Panc1 (cell line): ENCODE measurements at regions not wholly inside any gene's neighbourhood (a gene's known extent, or its start where the extent isn't known, plus 50 kb on each side); places are given as distances from the start of the nearest gene placed in this dataset.

Source experiments
- ATAC-seq: fragments of 200-7000 bp; cut with Tn5 transposase; 2 replicates; pipeline ENCODE4 v1.9.1; 2020; ENCODE audit warnings: mild to moderate bottlenecking, moderate library complexity
- BruUV-seq: library from RNA; stranded (reverse); fragments of 400-500 nt; replicated peaks from 2 replicates; lab custom pipeline; 2021; lab: Mats Ljungman, UMichigan
- CTCF ChIA-PET: fragments of 300-600 bp; sonication (Branson Sonifier 250); formaldehyde crosslinking; loops from one replicate; lab custom pipeline; 2022; ENCODE audit warnings: antibody characterized with exemption; lab: Charles Lee
- POLR2A ChIA-PET: fragments of 300-600 bp; sonication (Branson Sonifier 250); formaldehyde crosslinking; loops from one replicate; lab custom pipeline; 2022; ENCODE audit warnings: antibody characterized with exemption; lab: Charles Lee
- DNase-seq: peaks from one replicate; pipeline ENCODE4 v3.0.0-alpha.2; 2010; ENCODE audit warnings: low read depth, low spot score
- H3K27ac ChIP-seq: 2 replicates; pipeline ENCODE4 v1.5.1; 2011; ENCODE audit warnings: mild to moderate bottlenecking, low read length, inconsistent platforms
- H3K27me3 ChIP-seq: fragments of 200-500 bp; sonication (Bioruptor generic); 2 replicates; pipeline ENCODE4 v1.6.0; 2014; ENCODE audit warnings: low read length, inconsistent platforms; ENCODE audit not compliant: control insufficient read depth, insufficient read depth
- H3K36me3 ChIP-seq: fragments of 200-500 bp; sonication (Bioruptor generic); 2 replicates; pipeline ENCODE4 v1.5.1; 2014; ENCODE audit warnings: inconsistent platforms, mild to moderate bottlenecking, low read length, moderate library complexity; ENCODE audit not compliant: control insufficient read depth, insufficient read depth
- H3K4me1 ChIP-seq: 2 replicates; pipeline ENCODE4 v1.5.1; 2011; ENCODE audit warnings: inconsistent platforms, mild to moderate bottlenecking, low read length, moderate library complexity; ENCODE audit not compliant: control insufficient read depth, insufficient read depth
- H3K4me3 ChIP-seq, 2 experiments: 2 replicates each; pipeline ENCODE4 v1.5.1; 2011 to 2012; ENCODE audit warnings: low read depth in 2 of 2, low read length in 2 of 2, mild to moderate bottlenecking in 2 of 2, inconsistent platforms in 1 of 2, moderate library complexity in 1 of 2
- H3K9me3 ChIP-seq: fragments of 200-500 bp; sonication (Bioruptor generic); 2 replicates; pipeline ENCODE4 v1.5.1; 2014; ENCODE audit warnings: low read depth, mild to moderate bottlenecking, inconsistent platforms, low read length, moderate library complexity; ENCODE audit not compliant: control insufficient read depth, insufficient read depth
- POLR2AphosphoS5 ChIP-seq: IDR thresholded peaks from 2 replicates; pipeline ENCODE4 v1.6.1; 2012; ENCODE audit warnings: mild to moderate bottlenecking, low read depth, low read length, moderate library complexity
- SIN3A ChIP-seq: IDR thresholded peaks from 2 replicates; pipeline ENCODE4 v1.6.1; 2012; ENCODE audit warnings: low read depth, mild to moderate bottlenecking, low read length, moderate library complexity, borderline replicate concordance; ENCODE audit not compliant: insufficient read depth
- TCF7L2 ChIP-seq: IDR thresholded peaks from 2 replicates; pipeline ENCODE4 v1.6.1; 2011; ENCODE audit warnings: mild to moderate bottlenecking, low read depth, low read length, inconsistent platforms
- in situ Hi-C: cut with HindIII; loops from 2 replicates; pipeline ENCODE4 v1.10.0; 2016; ENCODE audit warnings: low sequenced_read_pairs, low pct_unique_long_range_greater_than_20kb
- intact Hi-C: fragments of 100-400 bp; cut with micrococcal nuclease; formaldehyde crosslinking; loops from one replicate; pipeline ENCODE4 v1.10.0; 2022; ENCODE audit not compliant: unreplicated experiment
- TF ChIP-seq, protein P1 (sequence below): fragments of 450-650 bp; IDR thresholded peaks from 2 replicates; pipeline ENCODE4 v1.5.1; 2017; ENCODE audit warnings: mild to moderate bottlenecking
- TF ChIP-seq, protein P2 (sequence below), 2 experiments: IDR thresholded peaks; 2 replicates each; pipeline ENCODE4 v1.6.1; 2011 to 2012; ENCODE audit warnings: low read depth in 2 of 2, control low read depth in 1 of 2, low read length in 1 of 2, mild to moderate bottlenecking in 1 of 2, moderate library complexity in 1 of 2; ENCODE audit not compliant: insufficient read depth in 1 of 2

DNA sequence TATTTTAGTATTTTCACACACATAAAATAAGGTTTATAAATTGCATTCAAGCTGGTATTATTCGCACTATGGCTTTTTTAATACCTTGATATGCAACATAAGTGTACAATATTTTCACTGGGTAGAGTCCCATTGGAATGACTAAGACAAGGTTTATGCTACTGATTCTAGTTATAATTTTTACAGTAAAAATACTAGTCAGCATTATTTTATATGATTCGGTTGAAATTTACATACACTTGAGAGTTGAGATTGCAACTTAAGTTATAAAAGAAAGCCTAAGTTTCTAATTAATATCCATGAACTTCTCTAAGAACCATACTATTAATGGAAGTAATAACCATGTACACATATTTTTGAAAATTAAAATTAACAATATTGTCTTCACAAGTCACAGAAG, 723.9 kb upstream of the NR2F2 start:
- ATAC-seq (no peak), DNase-seq (no peak)
- TF ChIP-seq, protein P1, sequence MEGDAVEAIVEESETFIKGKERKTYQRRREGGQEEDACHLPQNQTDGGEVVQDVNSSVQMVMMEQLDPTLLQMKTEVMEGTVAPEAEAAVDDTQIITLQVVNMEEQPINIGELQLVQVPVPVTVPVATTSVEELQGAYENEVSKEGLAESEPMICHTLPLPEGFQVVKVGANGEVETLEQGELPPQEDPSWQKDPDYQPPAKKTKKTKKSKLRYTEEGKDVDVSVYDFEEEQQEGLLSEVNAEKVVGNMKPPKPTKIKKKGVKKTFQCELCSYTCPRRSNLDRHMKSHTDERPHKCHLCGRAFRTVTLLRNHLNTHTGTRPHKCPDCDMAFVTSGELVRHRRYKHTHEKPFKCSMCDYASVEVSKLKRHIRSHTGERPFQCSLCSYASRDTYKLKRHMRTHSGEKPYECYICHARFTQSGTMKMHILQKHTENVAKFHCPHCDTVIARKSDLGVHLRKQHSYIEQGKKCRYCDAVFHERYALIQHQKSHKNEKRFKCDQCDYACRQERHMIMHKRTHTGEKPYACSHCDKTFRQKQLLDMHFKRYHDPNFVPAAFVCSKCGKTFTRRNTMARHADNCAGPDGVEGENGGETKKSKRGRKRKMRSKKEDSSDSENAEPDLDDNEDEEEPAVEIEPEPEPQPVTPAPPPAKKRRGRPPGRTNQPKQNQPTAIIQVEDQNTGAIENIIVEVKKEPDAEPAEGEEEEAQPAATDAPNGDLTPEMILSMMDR, result no peak
- TF ChIP-seq POLR2AphosphoS5 (no peak), SIN3A (no peak), TCF7L2 (no peak)
- TF ChIP-seq, protein P2, sequence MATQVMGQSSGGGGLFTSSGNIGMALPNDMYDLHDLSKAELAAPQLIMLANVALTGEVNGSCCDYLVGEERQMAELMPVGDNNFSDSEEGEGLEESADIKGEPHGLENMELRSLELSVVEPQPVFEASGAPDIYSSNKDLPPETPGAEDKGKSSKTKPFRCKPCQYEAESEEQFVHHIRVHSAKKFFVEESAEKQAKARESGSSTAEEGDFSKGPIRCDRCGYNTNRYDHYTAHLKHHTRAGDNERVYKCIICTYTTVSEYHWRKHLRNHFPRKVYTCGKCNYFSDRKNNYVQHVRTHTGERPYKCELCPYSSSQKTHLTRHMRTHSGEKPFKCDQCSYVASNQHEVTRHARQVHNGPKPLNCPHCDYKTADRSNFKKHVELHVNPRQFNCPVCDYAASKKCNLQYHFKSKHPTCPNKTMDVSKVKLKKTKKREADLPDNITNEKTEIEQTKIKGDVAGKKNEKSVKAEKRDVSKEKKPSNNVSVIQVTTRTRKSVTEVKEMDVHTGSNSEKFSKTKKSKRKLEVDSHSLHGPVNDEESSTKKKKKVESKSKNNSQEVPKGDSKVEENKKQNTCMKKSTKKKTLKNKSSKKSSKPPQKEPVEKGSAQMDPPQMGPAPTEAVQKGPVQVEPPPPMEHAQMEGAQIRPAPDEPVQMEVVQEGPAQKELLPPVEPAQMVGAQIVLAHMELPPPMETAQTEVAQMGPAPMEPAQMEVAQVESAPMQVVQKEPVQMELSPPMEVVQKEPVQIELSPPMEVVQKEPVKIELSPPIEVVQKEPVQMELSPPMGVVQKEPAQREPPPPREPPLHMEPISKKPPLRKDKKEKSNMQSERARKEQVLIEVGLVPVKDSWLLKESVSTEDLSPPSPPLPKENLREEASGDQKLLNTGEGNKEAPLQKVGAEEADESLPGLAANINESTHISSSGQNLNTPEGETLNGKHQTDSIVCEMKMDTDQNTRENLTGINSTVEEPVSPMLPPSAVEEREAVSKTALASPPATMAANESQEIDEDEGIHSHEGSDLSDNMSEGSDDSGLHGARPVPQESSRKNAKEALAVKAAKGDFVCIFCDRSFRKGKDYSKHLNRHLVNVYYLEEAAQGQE (IDR thresholded peaks at IDR 0.05; ENCODE audit: insufficient read depth in 1 of 2, low read depth in 2 of 2, low read length in 1 of 2), result no peak
- in situ Hi-C loops, result no loop called here
- H3K36me3 ChIP-seq, result no peaks in the 10 kb centered on the region
- no peak overlapping the region for H3K27ac ChIP-seq
- intact Hi-C loops, result no loop called here
- ChIA-PET CTCF (interaction anchor here (0.6 kb wide), 1 partner anchor 29 kb away, joined by 9 read pairs; no protein-coding TSS in a partner anchor), POLR2A (no interaction called here)
- no peaks in the 10 kb centered on the region for H3K4me1 ChIP-seq
- H3K4me3 ChIP-seq, result no peak overlapping the region
- no TSS peak for BruUV-seq
- no peaks in the 10 kb centered on the region for H3K27me3 ChIP-seq
- H3K9me3 ChIP-seq, result no peaks in the 10 kb centered on the region

DNA sequence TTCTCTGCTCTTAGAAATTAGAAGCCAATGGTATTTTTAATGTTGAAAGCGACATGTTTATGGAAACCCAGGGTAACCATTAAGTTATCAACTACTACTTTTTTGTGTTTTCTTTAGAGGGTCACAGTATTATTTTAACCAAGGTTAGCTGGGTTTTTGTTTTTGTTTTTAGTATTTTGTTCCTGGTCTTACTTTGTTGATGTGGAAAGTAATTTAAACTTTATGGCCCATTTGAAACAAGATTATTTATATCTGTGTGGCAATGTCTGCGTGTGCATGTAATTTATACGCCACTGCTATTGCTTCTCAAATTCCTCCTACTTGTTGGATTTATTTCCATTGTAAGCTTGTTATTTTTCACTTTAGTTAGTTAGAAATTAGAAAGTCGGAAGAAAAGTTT, 722.1 kb upstream of the NR2F2 start:
- no TSS peak for BruUV-seq
- Histone ChIP-seq H3K36me3 (no peaks in the 10 kb centered on the region), H3K9me3 (no peaks in the 10 kb centered on the region), H3K27ac (no peak overlapping the region), H3K4me1 (no peaks in the 10 kb centered on the region), H3K4me3 (no peak overlapping the region), H3K27me3 (no peaks in the 10 kb centered on the region)
- ChIA-PET POLR2A (no interaction called here), CTCF (no interaction called here)
- in situ Hi-C loops (no loop called here), intact Hi-C loops (no loop called here)
- no peak for ATAC-seq
- no peak for DNase-seq
- no peak for TF ChIP-seq POLR2AphosphoS5
- no peak for TF ChIP-seq TCF7L2
- TF ChIP-seq, protein P2 (IDR thresholded peaks at IDR 0.05; ENCODE audit: insufficient read depth in 1 of 2, low read depth in 2 of 2, low read length in 1 of 2), result no peak
- TF ChIP-seq SIN3A, result no peak
- TF ChIP-seq, protein P1, result no peak
